C4-2B (cell line): ENCODE measurements at regions not wholly inside any gene's neighbourhood (a gene's known extent, or its start where the extent isn't known, plus 50 kb on each side); places are given as distances from the start of the nearest gene placed in this dataset.

Experiments
- H3K27ac ChIP-seq: fragments of 450-650 bp; 2 replicates; pipeline ENCODE4 v1.5.1; 2017
- ZFX ChIP-seq: fragments of 450-650 bp; IDR thresholded peaks from 2 replicates; pipeline ENCODE4 v1.6.1; 2017
- TF ChIP-seq, protein P1 (sequence below): fragments of 450-650 bp; conservative IDR thresholded peaks from 2 replicates; pipeline ENCODE4 v1.5.1; 2017; ENCODE audit warnings: mild to moderate bottlenecking

DNA sequence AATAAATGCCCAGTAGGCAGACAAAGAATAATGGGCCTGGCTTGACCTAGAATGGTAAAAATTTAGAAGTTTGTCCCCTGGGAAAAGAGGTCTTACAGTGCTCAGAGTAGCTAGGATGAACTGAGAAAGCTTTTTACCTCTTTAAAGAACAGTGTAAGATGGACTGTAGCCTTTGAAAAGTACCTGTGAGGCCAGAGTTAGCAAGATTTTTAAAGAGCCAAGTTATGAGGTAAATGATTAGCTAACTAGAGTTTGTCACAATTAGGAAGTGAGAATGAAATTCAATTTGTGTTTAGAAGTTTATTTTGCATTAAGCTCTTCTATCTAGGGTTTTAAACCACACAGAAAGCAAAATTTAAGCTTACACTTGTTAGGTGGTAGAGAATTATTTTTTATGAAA is 480.9 kb downstream of the ZIC1 start:
- H3K27ac ChIP-seq = no peak overlapping the region
- no peak for TF ChIP-seq ZFX
- TF ChIP-seq, protein P1, sequence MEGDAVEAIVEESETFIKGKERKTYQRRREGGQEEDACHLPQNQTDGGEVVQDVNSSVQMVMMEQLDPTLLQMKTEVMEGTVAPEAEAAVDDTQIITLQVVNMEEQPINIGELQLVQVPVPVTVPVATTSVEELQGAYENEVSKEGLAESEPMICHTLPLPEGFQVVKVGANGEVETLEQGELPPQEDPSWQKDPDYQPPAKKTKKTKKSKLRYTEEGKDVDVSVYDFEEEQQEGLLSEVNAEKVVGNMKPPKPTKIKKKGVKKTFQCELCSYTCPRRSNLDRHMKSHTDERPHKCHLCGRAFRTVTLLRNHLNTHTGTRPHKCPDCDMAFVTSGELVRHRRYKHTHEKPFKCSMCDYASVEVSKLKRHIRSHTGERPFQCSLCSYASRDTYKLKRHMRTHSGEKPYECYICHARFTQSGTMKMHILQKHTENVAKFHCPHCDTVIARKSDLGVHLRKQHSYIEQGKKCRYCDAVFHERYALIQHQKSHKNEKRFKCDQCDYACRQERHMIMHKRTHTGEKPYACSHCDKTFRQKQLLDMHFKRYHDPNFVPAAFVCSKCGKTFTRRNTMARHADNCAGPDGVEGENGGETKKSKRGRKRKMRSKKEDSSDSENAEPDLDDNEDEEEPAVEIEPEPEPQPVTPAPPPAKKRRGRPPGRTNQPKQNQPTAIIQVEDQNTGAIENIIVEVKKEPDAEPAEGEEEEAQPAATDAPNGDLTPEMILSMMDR = no peak

DNA sequence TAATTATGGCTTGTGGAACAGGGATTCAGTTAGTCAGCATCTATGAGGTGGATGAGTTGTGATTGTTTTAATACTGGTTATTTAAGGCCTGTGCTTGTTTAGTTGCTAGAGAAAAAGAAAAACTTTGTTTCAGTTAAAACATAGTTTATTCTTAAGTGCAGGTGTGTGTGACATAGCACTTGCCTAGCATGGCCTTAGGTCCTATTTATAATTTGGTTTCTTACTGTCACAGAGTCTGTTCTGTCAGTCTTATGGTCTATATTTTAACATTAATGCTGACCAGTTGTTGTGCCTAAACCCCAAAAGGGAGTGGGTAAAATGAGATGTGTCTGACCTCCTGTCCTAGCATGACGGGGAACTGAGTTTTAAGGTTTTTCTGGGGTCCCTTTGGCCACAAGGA is 486.3 kb downstream of the ZIC1 start:
- TF ChIP-seq, protein P1 = no peak
- no peak for TF ChIP-seq ZFX
- no peak overlapping the region for H3K27ac ChIP-seq

GRCh38 chr3:147900851-147901250 is 491.7 kb downstream of the ZIC1 start:
- no peak overlapping the region for H3K27ac ChIP-seq
- TF ChIP-seq, protein P1 = no peak
- no peak for TF ChIP-seq ZFX

DNA sequence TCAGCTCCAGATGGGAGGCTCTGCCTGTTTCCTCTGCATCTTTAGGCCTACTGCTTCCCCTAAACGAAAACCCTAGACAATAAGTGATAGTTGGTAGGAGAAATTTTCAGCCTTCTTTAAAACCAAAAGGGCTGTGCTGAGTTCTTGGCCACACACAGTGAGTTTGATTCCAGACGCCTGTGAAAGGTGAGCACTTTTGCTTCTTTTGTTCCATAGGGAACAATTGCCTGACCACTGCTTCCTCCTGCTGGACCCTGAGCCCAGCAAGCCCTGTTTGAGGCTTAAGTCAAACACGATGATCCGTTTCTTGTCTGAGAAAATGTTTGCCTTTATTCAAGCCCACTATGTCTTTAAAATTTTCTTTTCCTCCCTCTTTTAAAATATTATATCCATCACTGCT is 493.9 kb downstream of the ZIC1 start:
- H3K27ac ChIP-seq = no peak overlapping the region
- TF ChIP-seq, protein P1 = no peak
- TF ChIP-seq ZFX = no peak

DNA sequence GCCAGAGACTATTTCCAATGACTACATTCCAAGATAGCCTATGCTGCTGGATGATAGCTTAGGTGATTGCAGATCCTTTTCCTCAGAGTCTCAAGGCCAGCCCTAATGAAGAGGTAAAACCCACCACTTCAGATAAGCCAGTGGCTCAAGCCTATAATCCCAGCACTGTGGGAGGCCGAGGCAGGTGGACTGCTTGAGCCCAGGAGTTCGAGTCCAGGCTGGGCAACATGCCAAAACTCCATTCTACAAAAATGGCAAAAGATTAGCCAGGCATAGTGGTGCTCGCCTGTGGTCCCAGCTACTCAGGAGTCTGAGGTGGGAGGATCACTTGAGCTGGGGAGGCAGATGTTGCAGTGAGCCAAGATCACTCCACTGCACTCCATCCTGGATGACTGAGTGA is 495.3 kb downstream of the ZIC1 start:
- TF ChIP-seq, protein P1 = no peak
- no peak for TF ChIP-seq ZFX
- H3K27ac ChIP-seq = no peak overlapping the region

GRCh38 chr3:147906285-147906684 is 497.1 kb downstream of the ZIC1 start:
- no peak for TF ChIP-seq ZFX
- TF ChIP-seq, protein P1 = no peak
- no peak overlapping the region for H3K27ac ChIP-seq

DNA sequence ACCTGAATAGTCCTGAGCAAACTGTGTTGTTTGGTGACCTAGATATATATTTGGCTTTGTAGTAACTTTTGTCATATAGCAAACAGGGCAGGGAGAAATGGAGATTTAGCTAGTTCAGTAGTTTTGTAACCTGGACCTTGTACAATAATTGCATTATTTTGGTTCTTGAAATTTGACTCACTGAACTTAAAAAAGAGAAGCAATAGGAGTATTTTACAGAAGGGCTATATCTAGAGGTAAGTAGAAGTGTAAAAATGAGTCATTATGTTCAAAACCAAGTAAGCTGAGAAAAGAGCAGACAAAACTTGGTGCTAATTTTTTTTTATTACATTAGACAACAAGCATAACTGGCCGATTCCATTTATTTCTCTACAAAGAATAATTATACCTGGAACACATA is 505.4 kb downstream of the ZIC1 start:
- no peak for TF ChIP-seq ZFX
- TF ChIP-seq, protein P1 = no peak
- H3K27ac ChIP-seq = no peak overlapping the region
